Testis (tissue), 2 donors: ENCODE measurements at regions not wholly inside any gene's neighbourhood (a gene's known extent, or its start where the extent isn't known, plus 50 kb on each side); places are given as distances from the start of the nearest gene placed in this dataset.

ENCODE experiments used
- POLR2A ChIP-seq: fragments of 450-650 bp; IDR thresholded peaks from one replicate; pipeline ENCODE4 v1.6.1; 2017; ENCODE audit warnings: antibody characterized with exemption, mild to moderate bottlenecking, moderate library complexity
- TF ChIP-seq, protein P1 (sequence below), 3 experiments: fragments of 450-650 bp in 2 of 3; fragments of 200-600 bp in 1 of 3; sonication (generic) in 1 of 3; IDR thresholded peaks; one replicate each; pipeline ENCODE4 v1.5.1; 2016 to 2019; ENCODE audit warnings: antibody characterized with exemption in 3 of 3, mild to moderate bottlenecking in 2 of 3, moderate library complexity in 1 of 3

DNA sequence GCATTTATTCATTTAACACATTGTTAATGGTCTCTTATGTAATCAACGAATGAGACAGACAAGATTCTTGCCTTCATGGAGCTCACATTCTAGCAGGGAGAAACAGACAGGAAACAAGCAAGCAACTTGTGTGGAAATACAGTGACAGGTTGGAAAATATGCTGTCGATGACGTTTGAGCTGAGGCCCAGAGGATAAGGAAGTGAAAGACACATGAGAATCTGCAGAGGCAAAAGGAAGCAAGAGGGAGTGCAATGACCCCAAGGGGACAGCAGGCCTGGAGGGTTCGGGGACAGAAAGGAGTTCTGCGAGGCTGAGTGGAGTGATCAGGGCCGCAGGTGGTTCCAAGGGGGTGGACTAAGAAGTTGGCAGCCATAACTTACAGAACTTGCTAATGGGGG, 60.6 kb upstream of the AKT3 start:
- TF ChIP-seq, protein P1, sequence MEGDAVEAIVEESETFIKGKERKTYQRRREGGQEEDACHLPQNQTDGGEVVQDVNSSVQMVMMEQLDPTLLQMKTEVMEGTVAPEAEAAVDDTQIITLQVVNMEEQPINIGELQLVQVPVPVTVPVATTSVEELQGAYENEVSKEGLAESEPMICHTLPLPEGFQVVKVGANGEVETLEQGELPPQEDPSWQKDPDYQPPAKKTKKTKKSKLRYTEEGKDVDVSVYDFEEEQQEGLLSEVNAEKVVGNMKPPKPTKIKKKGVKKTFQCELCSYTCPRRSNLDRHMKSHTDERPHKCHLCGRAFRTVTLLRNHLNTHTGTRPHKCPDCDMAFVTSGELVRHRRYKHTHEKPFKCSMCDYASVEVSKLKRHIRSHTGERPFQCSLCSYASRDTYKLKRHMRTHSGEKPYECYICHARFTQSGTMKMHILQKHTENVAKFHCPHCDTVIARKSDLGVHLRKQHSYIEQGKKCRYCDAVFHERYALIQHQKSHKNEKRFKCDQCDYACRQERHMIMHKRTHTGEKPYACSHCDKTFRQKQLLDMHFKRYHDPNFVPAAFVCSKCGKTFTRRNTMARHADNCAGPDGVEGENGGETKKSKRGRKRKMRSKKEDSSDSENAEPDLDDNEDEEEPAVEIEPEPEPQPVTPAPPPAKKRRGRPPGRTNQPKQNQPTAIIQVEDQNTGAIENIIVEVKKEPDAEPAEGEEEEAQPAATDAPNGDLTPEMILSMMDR (IDR thresholded peaks at IDR 0.05) = no peak
- TF ChIP-seq POLR2A = no peak
